Activated CD4-positive, alpha-beta T cell treated with anti-CD3 and anti-CD28 coated beads, Interleukin-2, amount 10 ng/mL, durations not matched to agents 7 days and 5 days (primary cell): ENCODE measurements at regions not wholly inside any gene's neighbourhood (a gene's known extent, or its start where the extent isn't known, plus 50 kb on each side); places are given as distances from the start of the nearest gene placed in this dataset.
A peak's percentile ranks its signal among the peaks of the same experiment; 100 is the strongest.

Source experiments
- CTCF ChIA-PET: fragments of 350-600 bp; sonication (Branson Sonifier 250); formaldehyde crosslinking; loops from one replicate; lab custom pipeline; 2021; ENCODE audit warnings: antibody characterized with exemption; lab: Charles Lee
- POLR2A ChIA-PET: fragments of 350-600 bp; sonication (Branson Sonifier 250); formaldehyde crosslinking; loops from one replicate; lab custom pipeline; 2021; ENCODE audit warnings: antibody characterized with exemption; lab: Charles Lee
- DNase-seq: peaks from one replicate; pipeline ENCODE4 v3.0.0-alpha.2; 2020
- H3K27ac Mint-ChIP-seq: one replicate; pipeline ENCODE4 v1.8.0; 2021; ENCODE audit warnings: mild to moderate bottlenecking, moderate library complexity, mixed read lengths
- H3K27me3 Mint-ChIP-seq: one replicate; pipeline ENCODE4 v1.8.0; 2021; ENCODE audit warnings: mixed read lengths
- H3K36me3 Mint-ChIP-seq: one replicate; pipeline ENCODE4 v1.8.0; 2021; ENCODE audit warnings: low read depth, mixed read lengths
- H3K4me1 Mint-ChIP-seq: one replicate; pipeline ENCODE4 v1.8.0; 2021; ENCODE audit warnings: mixed read lengths
- H3K4me3 Mint-ChIP-seq: one replicate; pipeline ENCODE4 v1.8.0; 2021; ENCODE audit warnings: mild to moderate bottlenecking, moderate library complexity, mixed read lengths
- H3K9me3 Mint-ChIP-seq: one replicate; pipeline ENCODE4 v1.8.0; 2021; ENCODE audit warnings: mixed read lengths

DNA sequence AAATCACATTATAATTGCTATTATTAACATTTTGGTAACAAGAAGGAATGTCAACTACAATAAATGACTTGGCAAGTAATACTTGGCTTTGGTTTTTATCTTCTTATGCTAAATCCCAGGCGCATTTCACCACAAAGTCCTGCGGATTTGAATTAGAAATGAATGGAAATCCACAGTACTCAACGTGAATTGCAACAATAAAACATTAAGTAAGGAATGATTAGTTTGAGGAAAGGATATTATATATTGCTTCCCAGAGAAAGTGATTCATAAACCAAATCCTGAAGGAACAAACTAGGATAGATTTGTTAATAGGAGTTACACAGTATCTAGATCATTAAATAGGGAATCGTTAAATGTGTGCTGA lies 1089.7 kb downstream of the TRHDE start:
- CTCF ChIA-PET = no interaction called here
- Mint-ChIP-seq H3K4me3 (no peak overlapping the region), H3K9me3 (peaks cover 8% of the 10 kb centered on the region), H3K4me1 (no peaks in the 10 kb centered on the region), H3K27me3 (no peaks in the 10 kb centered on the region), H3K27ac (no peak overlapping the region), H3K36me3 (no peaks in the 10 kb centered on the region)
- DNase-seq = no peak
- POLR2A ChIA-PET = no interaction called here

DNA sequence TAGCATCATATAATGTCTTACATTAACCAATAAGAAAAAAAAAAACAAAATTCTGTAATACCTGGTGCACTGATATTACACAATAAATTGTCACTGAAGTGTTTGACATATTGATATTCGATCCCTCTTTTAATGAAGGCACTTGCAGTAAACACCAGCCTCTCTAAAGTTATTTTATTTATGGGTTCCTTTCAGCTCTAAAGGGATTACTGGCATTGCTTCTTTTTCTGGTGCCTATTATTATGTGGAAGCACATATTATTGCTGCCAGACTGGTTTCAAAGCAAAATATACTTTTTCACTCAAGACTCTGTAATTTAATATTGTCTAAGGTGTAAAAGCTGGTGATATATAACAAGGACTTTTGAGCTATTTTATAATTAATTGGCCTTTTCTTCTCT lies 1090.5 kb downstream of the TRHDE start:
- ChIA-PET CTCF (no interaction called here), POLR2A (no interaction called here)
- Mint-ChIP-seq H3K27me3 (no peaks in the 10 kb centered on the region), H3K4me1 (no peaks in the 10 kb centered on the region), H3K9me3 (peaks cover 8% of the 10 kb centered on the region), H3K27ac (no peak overlapping the region), H3K36me3 (no peaks in the 10 kb centered on the region), H3K4me3 (no peak overlapping the region)
- no peak for DNase-seq

DNA sequence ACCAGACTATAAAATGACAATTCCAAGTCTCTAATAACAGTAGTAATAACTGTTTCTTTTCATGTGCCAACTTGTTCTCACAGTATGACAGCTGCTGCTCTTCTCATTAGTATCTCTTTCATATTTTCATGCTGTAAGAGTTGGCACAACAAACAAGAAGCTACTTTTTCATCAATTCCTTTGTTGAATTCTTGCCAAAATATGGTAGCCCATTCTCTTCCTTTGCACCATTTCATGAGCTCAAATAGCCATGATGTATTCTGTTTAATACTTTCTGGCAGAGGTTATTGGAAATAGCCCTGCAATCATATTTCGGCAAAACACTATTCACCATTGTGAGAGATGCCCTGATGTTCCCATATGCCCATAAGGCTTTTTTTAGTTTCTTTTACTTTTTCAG lies 1100.7 kb downstream of the TRHDE start:
- DNase-seq = no peak
- ChIA-PET CTCF (interaction anchor here (0.6 kb wide), 1 partner anchor 35 kb away, joined by 3 read pairs; no protein-coding TSS in a partner anchor), POLR2A (no interaction called here)
- H3K27me3 Mint-ChIP-seq = no peaks in the 10 kb centered on the region
- no peak overlapping the region for H3K27ac Mint-ChIP-seq
- no peaks in the 10 kb centered on the region for H3K36me3 Mint-ChIP-seq
- H3K4me1 Mint-ChIP-seq = no peaks in the 10 kb centered on the region
- no peak overlapping the region for H3K4me3 Mint-ChIP-seq
- H3K9me3 Mint-ChIP-seq = peaks cover 10% of the 10 kb centered on the region

DNA sequence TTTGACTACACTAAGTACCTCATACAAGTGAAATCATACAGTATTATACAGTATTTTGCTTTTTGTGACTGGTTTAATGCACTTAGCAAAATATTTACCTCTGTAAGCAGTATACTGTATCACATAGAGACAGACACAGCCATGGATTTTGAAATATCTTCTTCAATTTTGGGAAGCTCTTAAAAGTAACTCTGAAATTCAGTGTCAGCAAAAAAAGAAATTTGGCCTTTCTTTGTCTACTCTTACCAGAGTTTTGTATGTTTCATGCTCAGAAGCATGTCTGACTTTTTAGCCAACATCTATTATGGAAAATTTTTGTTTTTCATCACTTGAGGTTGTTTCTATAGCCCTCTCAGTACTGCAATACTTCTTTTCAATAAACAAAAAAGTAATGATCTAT lies 1102.2 kb downstream of the TRHDE start:
- ChIA-PET POLR2A (no interaction called here), CTCF (no interaction called here)
- Mint-ChIP-seq H3K4me1 (no peaks in the 10 kb centered on the region), H3K36me3 (no peaks in the 10 kb centered on the region), H3K4me3 (no peak overlapping the region), H3K27ac (no peak overlapping the region), H3K27me3 (no peaks in the 10 kb centered on the region), H3K9me3 (peaks cover 8% of the 10 kb centered on the region)
- no peak for DNase-seq

DNA sequence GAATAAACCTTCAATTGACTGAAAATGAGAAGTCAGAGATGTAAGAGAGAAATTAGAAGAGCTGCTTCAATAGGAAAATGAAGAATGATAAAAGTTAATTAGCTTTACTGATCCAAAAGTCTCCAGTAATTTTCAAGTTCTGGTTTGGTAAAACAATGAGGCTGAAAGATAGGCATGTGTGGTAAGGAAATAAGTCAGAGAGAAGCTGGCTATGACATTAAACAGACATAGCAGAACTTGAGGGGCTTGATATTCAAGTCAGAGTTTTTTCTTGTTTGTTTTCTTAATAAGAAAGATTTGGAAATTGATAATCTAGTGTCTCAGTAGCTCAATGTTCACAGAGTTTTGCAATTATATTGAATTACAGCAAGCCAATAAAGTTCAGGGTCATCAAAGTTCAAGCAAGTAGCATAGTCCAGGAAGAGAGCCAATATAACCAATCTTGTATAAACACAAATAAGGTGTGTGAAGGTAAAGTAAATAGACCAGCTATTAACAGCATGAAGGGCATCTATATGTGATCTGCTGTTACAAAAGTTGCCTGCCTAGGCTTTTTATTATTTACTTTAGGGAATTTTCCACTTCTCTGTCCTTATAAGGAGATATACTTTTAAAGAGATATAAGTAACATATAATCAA lies 1111.5 kb downstream of the TRHDE start:
- CTCF ChIA-PET = no interaction called here
- H3K4me3 Mint-ChIP-seq = no peak overlapping the region

DNA sequence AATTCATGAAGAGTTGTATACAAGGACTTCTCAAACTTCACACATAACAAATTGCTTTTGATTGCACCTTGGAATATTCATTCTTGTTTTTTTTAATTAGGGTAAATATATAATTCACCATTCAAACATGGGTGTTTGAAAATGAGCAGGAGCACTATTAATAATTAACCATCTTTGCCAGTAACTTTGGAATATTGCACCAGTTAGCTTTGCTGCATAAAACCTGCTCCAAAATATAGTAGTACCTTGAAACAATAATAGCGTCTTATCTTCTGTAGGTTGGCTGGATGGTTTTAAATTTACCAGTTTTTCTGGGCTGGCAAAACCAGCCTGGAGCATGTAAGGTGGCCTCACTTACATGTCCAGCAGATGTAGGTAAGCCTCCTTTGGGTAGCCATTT lies 1112.4 kb downstream of the TRHDE start:
- no peak overlapping the region for H3K4me3 Mint-ChIP-seq
- CTCF ChIA-PET = no interaction called here

More for the DNA sequence above, 1111.5 kb downstream of the TRHDE start:
- Mint-ChIP-seq H3K9me3 (peaks cover 4% of the 10 kb centered on the region), H3K36me3 (no peaks in the 10 kb centered on the region), H3K27me3 (no peaks in the 10 kb centered on the region), H3K27ac (no peak overlapping the region), H3K4me1 (no peaks in the 10 kb centered on the region)
- POLR2A ChIA-PET = no interaction called here
- no peak for DNase-seq

DNA sequence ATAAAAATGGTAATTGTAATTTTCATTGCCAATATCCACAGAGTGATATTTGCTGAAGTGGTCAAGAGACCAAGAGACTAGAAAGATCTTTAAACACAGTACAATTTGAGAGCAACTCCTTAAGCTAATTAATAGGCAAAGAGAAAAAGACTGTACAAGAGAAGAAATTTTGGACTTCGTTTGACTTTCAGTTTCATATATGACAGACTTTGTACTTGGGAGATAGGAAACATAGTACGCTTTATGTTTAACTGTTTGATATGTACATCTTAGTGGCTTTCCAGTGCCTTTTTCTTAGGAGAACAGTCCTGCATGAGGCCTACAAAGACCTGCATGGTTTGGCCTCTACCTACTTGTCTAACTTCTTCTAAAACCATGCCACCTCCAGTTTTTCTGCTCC lies 1118.1 kb downstream of the TRHDE start:
- Mint-ChIP-seq H3K4me1 (no peaks in the 10 kb centered on the region), H3K27ac (no peak overlapping the region), H3K4me3 (no peak overlapping the region), H3K27me3 (no peaks in the 10 kb centered on the region), H3K9me3 (peaks cover 3% of the 10 kb centered on the region), H3K36me3 (no peaks in the 10 kb centered on the region)
- no peak for DNase-seq
- ChIA-PET CTCF (no interaction called here), POLR2A (no interaction called here)

More for the DNA sequence above, 1112.4 kb downstream of the TRHDE start:
- Mint-ChIP-seq H3K27me3 (no peaks in the 10 kb centered on the region), H3K9me3 (peaks cover 4% of the 10 kb centered on the region), H3K36me3 (no peaks in the 10 kb centered on the region), H3K4me1 (no peaks in the 10 kb centered on the region), H3K27ac (no peak overlapping the region)
- POLR2A ChIA-PET = no interaction called here
- DNase-seq = no peak

DNA sequence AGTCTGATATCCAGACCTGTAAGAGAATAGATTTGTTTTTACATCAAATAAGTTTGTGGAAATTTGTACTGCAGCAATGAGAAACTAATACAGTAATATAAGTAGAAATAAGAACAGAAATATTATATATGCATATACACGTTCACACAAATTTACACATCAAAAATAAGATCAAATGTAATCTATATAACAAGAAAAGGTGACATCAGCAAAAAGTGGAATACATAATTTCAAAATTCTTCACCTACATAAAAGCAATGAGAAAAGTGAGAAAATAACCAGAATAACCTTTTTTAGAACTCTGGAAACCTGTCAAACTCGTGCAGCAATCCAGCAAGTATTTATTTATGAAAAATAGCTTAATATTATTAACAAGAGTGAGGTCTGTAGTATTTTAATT lies 1124.6 kb upstream of the ATXN7L3B start:
- Mint-ChIP-seq H3K4me1 (no peaks in the 10 kb centered on the region), H3K27me3 (no peaks in the 10 kb centered on the region), H3K4me3 (no peak overlapping the region), H3K36me3 (no peaks in the 10 kb centered on the region), H3K27ac (no peak overlapping the region), H3K9me3 (peaks cover 13% of the 10 kb centered on the region)
- POLR2A ChIA-PET = no interaction called here
- CTCF ChIA-PET = no interaction called here
- DNase-seq = no peak

DNA sequence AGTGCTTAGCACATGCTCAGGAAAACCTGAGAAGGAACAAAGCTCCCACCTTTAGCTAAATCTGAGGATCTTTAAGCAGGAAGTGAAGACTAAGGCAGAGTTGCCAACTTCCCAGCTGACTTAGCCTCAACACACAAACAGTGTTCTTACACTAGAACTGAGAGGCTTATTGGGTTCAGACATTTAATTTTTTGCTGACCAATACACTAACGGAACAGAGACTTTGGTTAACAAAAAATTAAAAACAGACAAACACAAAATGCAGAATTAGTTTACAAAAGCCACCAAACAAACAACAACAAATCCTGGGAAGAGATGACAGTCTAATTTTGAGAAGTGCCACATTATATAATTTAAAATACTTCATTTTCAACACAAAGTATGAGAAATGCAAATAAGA lies 1123.7 kb upstream of the ATXN7L3B start:
- ChIA-PET CTCF (no interaction called here), POLR2A (no interaction called here)
- Mint-ChIP-seq H3K27me3 (no peaks in the 10 kb centered on the region), H3K4me3 (no peak overlapping the region), H3K9me3 (peaks cover 13% of the 10 kb centered on the region), H3K4me1 (no peaks in the 10 kb centered on the region), H3K27ac (no peak overlapping the region), H3K36me3 (no peaks in the 10 kb centered on the region)
- DNase-seq = no peak

DNA sequence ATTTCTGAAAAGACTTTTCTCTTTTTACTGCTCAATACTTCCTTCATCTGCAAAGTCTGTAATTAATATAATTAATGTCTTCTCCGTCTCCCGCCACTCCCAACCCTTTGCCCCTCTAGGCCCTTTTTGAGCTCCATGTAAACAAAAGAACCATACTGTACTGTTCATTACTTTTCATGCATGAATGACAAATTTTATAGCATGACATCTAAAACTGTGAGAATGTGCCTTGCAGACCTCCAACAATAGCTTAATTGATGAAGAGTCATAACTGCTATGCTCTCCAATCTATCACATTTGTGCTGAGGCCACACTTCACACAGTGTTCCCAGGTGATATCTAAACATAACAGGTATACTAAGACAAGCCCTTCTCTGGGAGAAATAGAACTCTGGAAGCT lies 1122.7 kb upstream of the ATXN7L3B start:
- Mint-ChIP-seq H3K4me1 (no peaks in the 10 kb centered on the region), H3K4me3 (no peak overlapping the region), H3K9me3 (peaks cover 15% of the 10 kb centered on the region), H3K27me3 (no peaks in the 10 kb centered on the region), H3K27ac (no peak overlapping the region), H3K36me3 (no peaks in the 10 kb centered on the region)
- ChIA-PET POLR2A (no interaction called here), CTCF (no interaction called here)
- DNase-seq = no peak

DNA sequence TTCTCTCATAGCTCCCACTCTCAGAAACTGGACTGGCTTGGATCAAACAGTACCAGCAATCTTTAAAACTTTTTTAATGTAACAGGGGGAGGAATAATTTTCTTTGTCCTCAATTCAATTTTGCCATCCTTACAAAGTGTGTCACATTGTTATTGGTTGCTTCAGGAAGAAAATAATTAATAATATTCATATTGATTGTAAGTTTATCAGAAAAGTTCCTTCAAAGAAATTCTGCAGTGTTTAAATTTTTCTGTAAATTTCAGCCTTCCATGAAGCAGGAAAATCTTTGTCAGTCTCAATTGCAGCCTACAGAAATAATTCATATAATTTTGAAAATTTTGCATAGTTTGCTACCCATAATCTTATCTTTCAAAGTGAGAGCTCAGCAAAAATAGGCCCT lies 1119.1 kb upstream of the ATXN7L3B start:
- H3K9me3 Mint-ChIP-seq = peaks cover 19% of the 10 kb centered on the region
- ChIA-PET CTCF (no interaction called here), POLR2A (no interaction called here)
- H3K27me3 Mint-ChIP-seq = no peaks in the 10 kb centered on the region
- H3K4me1 Mint-ChIP-seq = peaks cover 1% of the 10 kb centered on the region
- H3K4me3 Mint-ChIP-seq = no peak overlapping the region
- H3K36me3 Mint-ChIP-seq = no peaks in the 10 kb centered on the region
- H3K27ac Mint-ChIP-seq = no peak overlapping the region
- DNase-seq = no peak

DNA sequence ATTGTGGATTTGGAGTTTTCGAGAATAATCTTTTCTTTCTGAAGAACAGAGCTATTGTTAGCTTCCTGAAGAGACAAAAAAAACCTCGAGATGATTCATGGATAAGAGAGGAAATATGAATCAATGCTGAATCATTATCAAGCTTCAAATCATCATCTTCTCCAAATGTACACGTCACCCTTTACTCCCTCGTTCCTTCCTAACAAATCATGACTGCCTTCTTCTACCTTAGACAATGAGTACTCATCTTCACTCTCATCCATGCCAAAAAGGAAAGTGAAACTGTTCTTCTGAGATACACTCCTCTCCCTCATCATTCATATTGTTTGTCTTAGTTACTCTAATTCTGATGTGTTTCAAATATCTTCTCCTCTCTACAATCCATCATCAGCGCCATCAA lies 1115.8 kb upstream of the ATXN7L3B start:
- Mint-ChIP-seq H3K4me3 (no peak overlapping the region), H3K27ac (peak overlapping the region; percentile 47), H3K4me1 (peaks cover 1% of the 10 kb centered on the region), H3K9me3 (peaks cover 17% of the 10 kb centered on the region), H3K27me3 (no peaks in the 10 kb centered on the region), H3K36me3 (no peaks in the 10 kb centered on the region)
- CTCF ChIA-PET = no interaction called here
- POLR2A ChIA-PET = no interaction called here
- no peak for DNase-seq

DNA sequence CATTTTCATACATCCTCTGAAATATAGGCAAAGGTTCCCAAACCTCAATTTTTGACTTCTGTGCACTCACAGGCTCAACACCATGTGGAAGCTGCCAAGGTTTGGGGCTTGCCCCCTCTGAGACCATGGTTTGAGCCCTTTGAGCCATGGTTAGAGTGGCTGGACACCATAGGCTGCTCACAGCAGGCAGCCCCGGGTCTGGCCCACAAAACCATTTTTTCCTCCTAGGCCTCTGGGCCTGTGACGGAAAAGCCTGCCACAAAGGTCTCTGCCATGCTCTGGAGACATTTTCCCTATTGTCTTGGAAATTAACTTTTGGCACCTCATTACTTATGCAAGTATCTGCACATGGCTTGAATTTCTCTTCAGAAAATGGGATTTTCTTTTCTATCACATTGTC lies 1113.2 kb upstream of the ATXN7L3B start:
- Mint-ChIP-seq H3K27ac (no peak overlapping the region), H3K4me1 (peaks cover 1% of the 10 kb centered on the region), H3K27me3 (no peaks in the 10 kb centered on the region), H3K4me3 (no peak overlapping the region), H3K9me3 (peaks cover 17% of the 10 kb centered on the region), H3K36me3 (no peaks in the 10 kb centered on the region)
- ChIA-PET POLR2A (no interaction called here), CTCF (no interaction called here)
- DNase-seq = no peak

DNA sequence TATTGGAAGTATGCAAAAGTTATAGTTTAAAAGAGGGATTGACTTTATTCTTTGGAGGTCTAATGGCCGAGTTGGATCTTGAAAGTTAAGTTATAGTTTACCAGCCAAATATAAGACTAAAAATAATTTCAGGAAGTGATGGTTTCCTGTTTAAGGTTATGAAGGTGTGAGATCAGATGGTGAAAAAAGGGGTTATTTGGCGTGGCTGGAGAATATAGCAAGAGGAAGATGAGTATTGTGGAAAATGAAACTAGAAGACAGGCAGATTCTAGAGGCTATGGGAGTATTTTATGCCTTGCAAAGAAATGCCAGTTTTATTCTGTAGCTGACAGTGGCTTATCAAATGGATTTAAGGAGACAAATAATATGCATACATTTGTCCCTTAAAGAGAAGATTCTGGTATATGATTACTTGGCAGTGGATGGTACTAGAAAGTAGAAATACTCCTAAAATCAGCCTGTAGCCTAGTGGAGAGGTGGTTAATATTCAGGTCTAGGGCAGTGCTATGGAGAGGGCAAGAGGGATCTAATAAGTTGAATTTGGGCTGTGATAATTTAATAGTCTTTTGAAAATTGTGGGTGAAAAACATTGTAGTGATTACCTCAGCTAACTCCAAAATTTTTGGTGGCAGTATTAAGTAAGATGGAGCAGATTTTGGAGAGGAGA lies 1091.8 kb upstream of the ATXN7L3B start:
- no peak for DNase-seq
- H3K27ac Mint-ChIP-seq = no peak overlapping the region
- H3K4me3 Mint-ChIP-seq = no peak overlapping the region

More for the DNA sequence above, 1091.8 kb upstream of the ATXN7L3B start:
- Mint-ChIP-seq H3K27me3 (no peaks in the 10 kb centered on the region), H3K9me3 (peaks cover 4% of the 10 kb centered on the region), H3K36me3 (no peaks in the 10 kb centered on the region), H3K4me1 (peaks cover 3% of the 10 kb centered on the region)
- POLR2A ChIA-PET = no interaction called here
- CTCF ChIA-PET = no interaction called here
